HG02642 (cell line): ENCODE measurements at regions not wholly inside any gene's neighbourhood (a gene's known extent, or its start where the extent isn't known, plus 50 kb on each side); places are given as distances from the start of the nearest gene placed in this dataset.

Experiments
- ATAC-seq: cut with Tn5 transposase; IDR thresholded peaks from one replicate; pipeline ENCODE4 v1.9.1; 2021; ENCODE audit warnings: mild to moderate bottlenecking; ENCODE audit not compliant: unreplicated experiment, poor library complexity

GRCh38 chr2:18911416-18911815 is 322.0 kb upstream of the NT5C1B start:
- no peak for ATAC-seq

GRCh38 chr2:18910843-18911242 is 321.5 kb upstream of the NT5C1B start:
- no peak for ATAC-seq

DNA sequence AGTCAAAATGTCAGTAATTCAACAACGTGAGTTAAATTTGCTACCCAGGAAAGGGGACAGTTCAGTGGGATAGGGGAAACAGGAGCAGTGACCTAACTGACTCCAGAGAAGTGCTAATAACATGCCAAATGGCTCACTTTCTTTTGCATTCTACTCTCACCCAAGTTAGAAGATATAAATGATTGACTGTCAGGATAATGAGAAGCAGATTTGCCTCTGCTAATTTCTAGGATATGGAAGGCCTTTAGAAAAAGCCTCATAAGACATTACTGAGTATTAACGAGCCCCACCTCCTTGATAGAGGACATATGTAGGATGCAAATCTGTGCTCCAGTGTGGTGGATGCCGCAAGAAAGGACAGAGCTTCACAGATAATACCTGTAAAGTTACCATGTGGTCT is 318.6 kb upstream of the NT5C1B start:
- no peak for ATAC-seq

- ATAC-seq: no peak
These were observed 318.1 kb upstream of the NT5C1B start for GRCh38 chr2:18907508-18907907.

DNA sequence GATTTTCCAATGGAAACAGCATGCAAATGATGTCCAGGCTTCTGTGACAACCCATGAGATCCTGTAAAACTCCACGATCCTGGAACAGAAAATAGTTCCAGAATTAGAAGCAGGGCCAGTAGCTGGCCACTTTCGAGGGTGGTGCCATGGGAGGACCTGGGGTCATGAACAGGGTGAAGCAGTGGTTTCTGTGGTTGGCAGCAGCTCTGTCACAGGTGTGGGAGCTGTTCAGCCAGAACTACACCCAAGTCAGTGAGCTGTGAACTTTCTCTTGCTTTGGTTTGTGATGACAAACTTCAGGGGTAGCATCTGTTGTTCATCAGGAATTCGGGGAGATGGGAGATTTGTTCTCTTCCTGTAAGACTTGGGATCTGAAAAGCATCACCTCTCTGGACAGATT is 314.4 kb upstream of the NT5C1B start:
- peak; percentile 98 for ATAC-seq

GRCh38 chr2:18901242-18901641 is 311.9 kb upstream of the NT5C1B start:
- no peak for ATAC-seq

DNA sequence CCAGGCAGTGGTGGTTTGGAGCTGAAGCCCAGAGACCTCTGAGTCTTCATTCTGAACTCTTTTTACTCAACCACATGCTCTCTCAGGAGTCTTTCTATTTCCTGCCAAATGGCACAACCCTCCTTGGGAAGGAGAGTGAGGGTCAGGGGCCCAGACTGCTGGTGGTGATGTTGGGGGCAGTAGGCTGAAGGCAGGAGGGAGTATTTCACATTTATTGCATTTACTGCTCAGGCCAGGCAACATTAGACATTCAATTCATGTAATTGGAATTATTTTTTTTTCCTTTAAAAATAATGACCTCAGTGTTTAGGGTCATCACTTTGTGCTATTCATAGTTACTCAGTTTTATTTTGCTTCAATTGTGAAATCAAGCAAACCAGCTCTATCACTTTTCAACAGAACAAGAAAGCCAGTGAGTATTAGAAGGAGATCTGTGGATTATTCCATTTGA is 311.3 kb upstream of the NT5C1B start:
- no peak for ATAC-seq

DNA sequence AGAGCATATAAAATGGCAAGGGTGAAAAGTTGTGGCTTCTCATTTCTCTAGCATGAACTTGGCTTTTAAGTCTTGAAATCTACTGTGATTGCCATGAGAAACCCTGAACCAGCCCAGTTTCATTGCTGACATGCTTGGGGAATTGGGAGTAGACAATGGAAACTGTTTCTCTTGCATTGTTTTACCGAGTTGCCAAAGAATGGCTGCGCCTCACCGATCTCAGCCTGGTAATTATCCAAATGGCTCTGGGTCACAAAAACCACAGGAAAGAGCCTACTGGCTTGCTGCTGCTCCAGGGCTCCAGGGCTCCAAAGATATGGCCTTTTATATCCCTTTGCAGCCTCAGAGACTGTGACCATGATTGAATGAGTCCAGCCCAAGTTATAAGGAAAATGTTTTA is 310.4 kb upstream of the NT5C1B start:
- no peak for ATAC-seq

DNA sequence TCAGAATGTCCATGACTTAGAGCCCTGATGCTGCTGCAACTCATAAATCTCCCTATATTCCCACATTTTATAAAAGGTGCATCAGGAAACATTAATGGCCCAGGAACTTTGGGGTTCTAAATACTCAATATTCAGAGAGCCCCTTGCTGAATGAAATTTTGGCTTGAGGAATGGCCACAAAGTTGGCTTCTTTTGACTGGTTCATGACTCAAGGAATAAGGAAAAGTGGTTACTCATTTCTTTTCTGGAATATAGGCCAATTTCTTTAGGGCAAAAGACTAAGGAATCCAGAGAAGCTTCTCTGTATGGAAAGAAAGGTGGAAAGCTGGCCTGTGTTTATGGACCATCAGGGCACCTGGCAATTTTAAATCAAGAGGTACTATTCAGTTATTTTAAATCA is 308.9 kb upstream of the NT5C1B start:
- no peak for ATAC-seq

GRCh38 chr2:18896125-18896764 is 306.9 kb upstream of the NT5C1B start:
- no peak for ATAC-seq

DNA sequence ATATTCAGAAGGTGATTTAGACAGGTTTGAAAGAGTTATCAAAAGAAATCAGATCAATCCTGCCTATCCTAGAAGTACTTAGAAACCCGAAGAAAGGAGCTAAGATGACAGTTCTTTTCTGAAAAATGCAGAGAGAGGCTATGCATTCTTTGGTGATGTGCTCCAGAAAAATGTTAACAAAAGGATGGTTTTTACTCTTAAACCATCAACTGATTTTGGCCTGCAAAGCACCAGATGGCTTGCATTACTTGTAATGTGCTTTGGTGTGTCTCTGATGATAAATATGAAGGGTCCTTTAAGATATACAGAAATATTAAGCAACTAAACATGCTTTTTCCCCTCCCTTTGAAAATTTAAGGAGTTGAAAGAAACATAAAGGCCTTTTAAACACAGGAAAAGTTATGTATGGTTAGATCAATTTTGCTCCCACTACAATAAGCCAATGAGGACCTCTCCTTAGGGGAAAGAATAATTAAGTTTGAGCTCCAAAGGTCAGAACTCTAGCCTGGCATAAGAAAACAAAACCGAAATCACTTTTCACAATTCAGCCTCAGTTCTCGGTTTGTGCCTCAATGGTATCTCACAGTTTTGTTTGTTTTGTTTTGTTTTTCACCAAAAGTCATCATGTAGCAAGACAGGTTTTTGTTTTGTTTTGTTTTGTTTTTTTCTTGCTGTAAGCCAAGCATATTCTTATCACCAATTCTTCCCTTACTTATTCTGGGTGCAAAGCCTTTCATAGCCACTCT is 302.4 kb upstream of the NT5C1B start:
- no peak for ATAC-seq

- ATAC-seq: no peak
These were observed 300.4 kb upstream of the NT5C1B start for GRCh38 chr2:18889565-18890332.

GRCh38 chr2:18885457-18885856 is 296.1 kb upstream of the NT5C1B start:
- no peak for ATAC-seq

DNA sequence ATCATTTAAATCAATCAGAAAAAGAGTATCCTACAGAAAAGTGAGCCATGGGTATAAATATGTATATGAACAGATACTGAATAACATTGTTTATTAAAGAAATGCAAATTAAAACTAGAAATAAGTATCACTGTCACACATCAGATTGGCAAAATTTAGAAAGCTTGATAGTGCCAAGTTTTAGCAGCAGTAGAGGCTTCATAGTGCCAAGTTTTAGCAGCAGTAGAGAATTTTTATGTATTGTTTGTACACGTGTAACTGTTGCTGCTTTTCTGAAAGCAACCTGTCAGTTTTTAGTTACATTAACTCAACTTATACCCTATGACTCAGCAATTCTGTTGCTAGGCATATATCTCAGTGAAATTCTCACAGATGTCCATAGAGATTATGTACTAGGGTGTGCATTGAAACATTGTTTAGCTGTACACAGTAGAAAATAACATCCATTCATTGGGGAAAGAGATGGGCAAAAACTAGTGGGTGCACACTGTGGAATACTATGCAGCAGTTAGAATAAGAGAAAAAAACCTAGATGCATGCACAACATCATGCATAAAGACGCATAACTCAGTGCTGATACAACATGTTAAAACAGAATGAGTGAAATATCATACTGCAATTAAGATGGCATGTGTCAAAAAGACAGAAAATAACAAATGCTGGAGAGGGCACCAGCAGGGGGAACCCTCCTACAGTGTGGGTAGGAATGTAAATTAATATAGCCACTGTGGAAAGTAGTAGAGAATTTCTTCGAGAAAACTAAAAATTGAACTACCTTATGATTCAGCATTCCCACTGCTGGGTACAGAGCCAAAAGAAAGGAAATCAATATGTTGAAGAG is 294.5 kb upstream of the NT5C1B start:
- no peak for ATAC-seq

DNA sequence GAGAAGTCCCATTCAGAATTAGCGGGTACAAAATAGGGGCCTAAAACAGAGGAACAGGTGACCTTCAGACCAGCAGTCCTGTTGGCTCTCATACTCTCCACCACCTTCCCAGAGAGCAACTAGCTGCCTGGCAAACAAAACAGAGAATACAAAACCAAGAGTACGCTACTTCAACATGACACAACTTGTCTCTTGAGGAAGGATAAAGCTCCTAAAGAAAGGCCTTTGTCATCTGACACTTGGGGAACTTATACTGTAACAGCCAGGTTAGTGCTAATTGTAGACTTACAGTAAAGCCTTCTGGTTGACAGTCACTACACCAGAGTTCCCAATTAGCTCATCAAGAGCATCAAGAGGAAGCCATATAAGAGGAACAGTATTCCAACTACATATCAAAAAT is 282.1 kb upstream of the NT5C1B start:
- no peak for ATAC-seq

- ATAC-seq: no peak
These were observed 280.9 kb upstream of the NT5C1B start for GRCh38 chr2:18870307-18870706.

DNA sequence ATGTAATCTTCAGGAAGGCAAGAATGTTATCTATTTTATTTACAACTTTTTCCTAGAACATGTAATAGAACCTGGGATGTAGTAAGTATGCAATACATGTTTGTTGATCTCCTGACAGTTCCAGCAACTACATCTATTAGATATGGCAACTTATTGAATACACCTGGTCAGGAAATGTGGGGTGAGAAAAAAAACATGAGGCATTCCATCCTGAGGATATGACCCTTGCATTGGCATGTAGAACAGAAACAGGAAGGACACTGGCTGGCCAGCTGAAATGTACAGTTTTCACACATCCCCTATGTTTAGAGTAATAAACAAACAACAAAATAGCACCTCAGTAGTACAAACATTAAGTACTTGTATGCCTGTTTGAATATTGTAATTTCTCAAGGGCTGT is 272.6 kb upstream of the NT5C1B start:
- ATAC-seq: no peak

DNA sequence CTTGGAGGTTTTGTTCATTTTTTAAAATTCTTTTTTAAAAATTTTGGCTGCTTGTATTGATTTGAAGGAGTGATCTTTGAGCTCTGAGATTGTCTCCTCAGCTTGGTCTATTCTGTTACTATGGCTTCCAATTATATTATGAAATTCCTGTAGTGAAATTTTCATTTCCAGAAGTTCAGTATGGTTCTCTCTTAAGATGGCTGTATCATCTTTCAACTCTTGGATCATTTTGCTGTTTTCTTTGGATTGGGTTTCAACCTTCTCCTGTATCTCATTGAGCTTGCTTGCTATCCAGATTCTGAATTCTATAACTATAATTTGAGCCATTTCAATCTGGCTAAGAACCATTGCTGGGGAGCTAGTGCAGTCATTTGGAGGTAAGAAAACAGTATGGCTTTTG is 270.8 kb upstream of the NT5C1B start:
- no peak for ATAC-seq

GRCh38 chr2:18856765-18857164 is 267.4 kb upstream of the NT5C1B start:
- ATAC-seq: no peak

DNA sequence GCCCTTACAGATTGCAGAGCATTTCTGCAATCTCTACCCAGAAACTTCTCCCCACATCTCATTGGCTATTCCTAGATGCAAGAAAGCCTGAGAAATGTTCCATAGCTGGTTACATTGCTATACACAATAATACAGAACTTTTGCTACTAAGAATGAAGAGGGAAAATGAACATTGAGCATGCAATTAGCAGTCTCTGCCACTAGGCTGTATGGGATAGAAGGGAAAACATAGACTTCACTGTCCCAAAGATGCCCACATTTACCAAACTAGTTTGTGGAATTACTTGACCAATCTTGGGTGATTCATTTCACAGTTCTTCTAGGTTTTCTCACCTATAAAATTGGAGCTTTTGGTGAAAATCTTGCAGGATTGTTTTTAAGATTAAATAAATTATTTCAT is 265.7 kb upstream of the NT5C1B start:
- ATAC-seq: no peak
